ENCODE measurements at regions not wholly inside any gene's neighbourhood (a gene's known extent, or its start where the extent isn't known, plus 50 kb on each side); places are given as distances from the start of the nearest gene placed in this dataset.

DNA sequence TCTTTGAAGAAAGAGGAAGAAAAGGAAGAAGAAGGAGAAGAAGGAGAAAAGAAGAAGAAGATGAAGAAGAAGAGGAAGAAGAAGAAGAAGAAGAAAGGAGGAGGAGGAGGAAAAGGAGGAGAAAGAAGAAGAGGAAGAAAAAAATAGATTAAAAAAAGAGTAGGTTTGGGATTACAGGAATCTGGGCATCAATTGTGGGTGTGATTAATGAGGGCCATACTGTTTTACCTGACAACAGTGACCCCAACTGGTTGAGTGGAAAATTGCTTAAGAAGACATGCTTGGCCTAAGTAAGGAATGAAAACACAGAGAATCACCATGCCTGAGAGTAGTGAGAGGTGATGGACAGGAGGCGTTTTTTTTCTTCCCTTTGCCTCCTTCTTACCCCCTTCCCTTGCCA lies 114.6 kb downstream of the FAM170A start:
- POLR2A ChIA-PET = no interaction called here
- H3K4me2 ChIP-seq = no peak overlapping the region
- H3K4me1 ChIP-seq (ENCODE audit: control insufficient read depth in 1 of 2, insufficient read depth in 2 of 2, low read depth in 1 of 2, low read length in 1 of 2) = no peaks in the 10 kb centered on the region
- no peaks in the 10 kb centered on the region for H3K9me3 ChIP-seq
- peak overlapping the region in 1 of 2 experiments; percentile 38; a peak in 1 of 4 replicates for H3K4me3 ChIP-seq (ENCODE audit: low read depth in 2 of 2, low read length in 1 of 2)
- 13% methylated on average over 1 of the region's 1 CpG for WGBS (ENCODE audit: low lambda C conversion rate)
- H2AFZ ChIP-seq (ENCODE audit: low read depth) = no peak overlapping the region
- CTCF ChIA-PET = no interaction called here
- no peaks in the 10 kb centered on the region for H3F3A ChIP-seq (replicated peaks; ENCODE audit: insufficient read depth)
- H3K36me3 ChIP-seq (replicated peaks in 1 of 2; ENCODE audit: control insufficient read depth in 1 of 2, insufficient read depth in 2 of 2, low read length in 1 of 2) = no peaks in the 10 kb centered on the region
- H3K9me2 ChIP-seq = no peaks in the 10 kb centered on the region
- peak; percentile 25 for DNase-seq
- H3K27ac ChIP-seq (ENCODE audit: low read depth in 2 of 2, low read length in 1 of 2) = no peak overlapping the region
- H3K9ac ChIP-seq = no peak overlapping the region
- no peaks in the 10 kb centered on the region for H3K27me3 ChIP-seq (ENCODE audit: insufficient read depth)
- TF ChIP-seq REST (IDR thresholded peaks at IDR 0.05; ENCODE audit: low read depth, low read length) (no peak), PBX3 (IDR thresholded peaks at IDR 0.05) (no peak), TCF12 (IDR thresholded peaks at IDR 0.05) (no peak), SMC3 (IDR thresholded peaks at IDR 0.05; ENCODE audit: low read depth, low read length) (0 out of 2 replicates have a peak, but pooled peaks have one; percentile 12), NFIC (IDR thresholded peaks at IDR 0.05; ENCODE audit: borderline replicate concordance) (no peak), RAD21 (IDR thresholded peaks at IDR 0.05; ENCODE audit: low read length) (peak; percentile 50), RXRA (IDR thresholded peaks at IDR 0.05; ENCODE audit: borderline replicate concordance, low read depth) (no peak), CTCF (IDR thresholded peaks at IDR 0.05) (peak; percentile 46; the same call in 1 of the 2 replicates), TAF1 (IDR thresholded peaks at IDR 0.05; ENCODE audit: borderline replicate concordance, low read depth, low read length) (no peak)
- TF ChIP-seq, protein P1, sequence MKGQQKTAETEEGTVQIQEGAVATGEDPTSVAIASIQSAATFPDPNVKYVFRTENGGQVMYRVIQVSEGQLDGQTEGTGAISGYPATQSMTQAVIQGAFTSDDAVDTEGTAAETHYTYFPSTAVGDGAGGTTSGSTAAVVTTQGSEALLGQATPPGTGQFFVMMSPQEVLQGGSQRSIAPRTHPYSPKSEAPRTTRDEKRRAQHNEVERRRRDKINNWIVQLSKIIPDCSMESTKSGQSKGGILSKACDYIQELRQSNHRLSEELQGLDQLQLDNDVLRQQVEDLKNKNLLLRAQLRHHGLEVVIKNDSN (IDR thresholded peaks at IDR 0.05; ENCODE audit: borderline replicate concordance, low read depth) = no peak
- no peaks in the 10 kb centered on the region for H4K20me1 ChIP-seq (ENCODE audit: insufficient read depth)
- H3K79me2 ChIP-seq (ENCODE audit: insufficient read depth) = no peaks in the 10 kb centered on the region

GRCh38 chr5:119745976-119746375 lies 116.6 kb downstream of the FAM170A start:
- H3K4me1 ChIP-seq (ENCODE audit: control insufficient read depth in 1 of 2, insufficient read depth in 2 of 2, low read depth in 1 of 2, low read length in 1 of 2) = no peaks in the 10 kb centered on the region

More at GRCh38 chr5:119745976-119746375, 116.6 kb downstream of the FAM170A start:
- H3K79me2 ChIP-seq (ENCODE audit: insufficient read depth) = no peaks in the 10 kb centered on the region
- 38% methylated on average over 1 of the region's 1 CpG for WGBS (ENCODE audit: low lambda C conversion rate)
- H3K27ac ChIP-seq (ENCODE audit: low read depth in 2 of 2, low read length in 1 of 2) = no peak overlapping the region
- H3K9me2 ChIP-seq = no peaks in the 10 kb centered on the region
- no peaks in the 10 kb centered on the region for H3K27me3 ChIP-seq (ENCODE audit: insufficient read depth)
- H4K20me1 ChIP-seq (ENCODE audit: insufficient read depth) = no peaks in the 10 kb centered on the region
- no peaks in the 10 kb centered on the region for H3K36me3 ChIP-seq (replicated peaks in 1 of 2; ENCODE audit: control insufficient read depth in 1 of 2, insufficient read depth in 2 of 2, low read length in 1 of 2)
- ChIA-PET POLR2A (no interaction called here), CTCF (no interaction called here)
- no peak for DNase-seq
- no peak overlapping the region for H3K4me3 ChIP-seq (ENCODE audit: low read depth in 2 of 2, low read length in 1 of 2)
- H3F3A ChIP-seq (replicated peaks; ENCODE audit: insufficient read depth) = no peaks in the 10 kb centered on the region
- TF ChIP-seq MEF2A (IDR thresholded peaks at IDR 0.05; ENCODE audit: borderline replicate concordance, low read depth) (no peak), SMC3 (IDR thresholded peaks at IDR 0.05; ENCODE audit: low read depth, low read length) (no peak), EP300 (IDR thresholded peaks at IDR 0.05; ENCODE audit: borderline replicate concordance in 1 of 2, low read depth in 1 of 2, low read length in 1 of 2) (no peak), TCF12 (IDR thresholded peaks at IDR 0.05) (no peak), GABPA (IDR thresholded peaks at IDR 0.05; ENCODE audit: low read depth) (no peak)
- TF ChIP-seq, protein P2, sequence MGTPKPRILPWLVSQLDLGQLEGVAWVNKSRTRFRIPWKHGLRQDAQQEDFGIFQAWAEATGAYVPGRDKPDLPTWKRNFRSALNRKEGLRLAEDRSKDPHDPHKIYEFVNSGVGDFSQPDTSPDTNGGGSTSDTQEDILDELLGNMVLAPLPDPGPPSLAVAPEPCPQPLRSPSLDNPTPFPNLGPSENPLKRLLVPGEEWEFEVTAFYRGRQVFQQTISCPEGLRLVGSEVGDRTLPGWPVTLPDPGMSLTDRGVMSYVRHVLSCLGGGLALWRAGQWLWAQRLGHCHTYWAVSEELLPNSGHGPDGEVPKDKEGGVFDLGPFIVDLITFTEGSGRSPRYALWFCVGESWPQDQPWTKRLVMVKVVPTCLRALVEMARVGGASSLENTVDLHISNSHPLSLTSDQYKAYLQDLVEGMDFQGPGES (IDR thresholded peaks at IDR 0.05; ENCODE audit: low read depth, low read length) = no peak
- H3K9me3 ChIP-seq = no peaks in the 10 kb centered on the region
- no peak overlapping the region for H3K4me2 ChIP-seq
- H2AFZ ChIP-seq (ENCODE audit: low read depth) = no peak overlapping the region
- no peak overlapping the region for H3K9ac ChIP-seq
